ENCODE measurements at regions not wholly inside any gene's neighbourhood (a gene's known extent, or its start where the extent isn't known, plus 50 kb on each side); places are given as distances from the start of the nearest gene placed in this dataset.

- no peaks in the 10 kb centered on the region for H3K27me3 ChIP-seq (ENCODE audit: insufficient read depth, poor library complexity, severe bottlenecking)
- no peak overlapping the region for H3K4me3 ChIP-seq (replicated peaks; ENCODE audit: insufficient read depth, low read length)
- H3K27ac ChIP-seq (replicated peaks), result no peak overlapping the region
- TF ChIP-seq, protein P1, sequence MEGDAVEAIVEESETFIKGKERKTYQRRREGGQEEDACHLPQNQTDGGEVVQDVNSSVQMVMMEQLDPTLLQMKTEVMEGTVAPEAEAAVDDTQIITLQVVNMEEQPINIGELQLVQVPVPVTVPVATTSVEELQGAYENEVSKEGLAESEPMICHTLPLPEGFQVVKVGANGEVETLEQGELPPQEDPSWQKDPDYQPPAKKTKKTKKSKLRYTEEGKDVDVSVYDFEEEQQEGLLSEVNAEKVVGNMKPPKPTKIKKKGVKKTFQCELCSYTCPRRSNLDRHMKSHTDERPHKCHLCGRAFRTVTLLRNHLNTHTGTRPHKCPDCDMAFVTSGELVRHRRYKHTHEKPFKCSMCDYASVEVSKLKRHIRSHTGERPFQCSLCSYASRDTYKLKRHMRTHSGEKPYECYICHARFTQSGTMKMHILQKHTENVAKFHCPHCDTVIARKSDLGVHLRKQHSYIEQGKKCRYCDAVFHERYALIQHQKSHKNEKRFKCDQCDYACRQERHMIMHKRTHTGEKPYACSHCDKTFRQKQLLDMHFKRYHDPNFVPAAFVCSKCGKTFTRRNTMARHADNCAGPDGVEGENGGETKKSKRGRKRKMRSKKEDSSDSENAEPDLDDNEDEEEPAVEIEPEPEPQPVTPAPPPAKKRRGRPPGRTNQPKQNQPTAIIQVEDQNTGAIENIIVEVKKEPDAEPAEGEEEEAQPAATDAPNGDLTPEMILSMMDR (IDR thresholded peaks at IDR 0.05; ENCODE audit: insufficient read depth, low read length), result no peak
- TF ChIP-seq GABPA (IDR thresholded peaks at IDR 0.05; ENCODE audit: low read depth), result no peak
- TF ChIP-seq REST (IDR thresholded peaks at IDR 0.05; ENCODE audit: insufficient replicate concordance, low read depth), result no peak
- no peak for DNase-seq (ENCODE audit: low read depth in 1 of 2, low spot score in 1 of 2)
Observed at GRCh38 chr10:131000743-131001142, 310.8 kb downstream of the TCERG1L start.

DNA sequence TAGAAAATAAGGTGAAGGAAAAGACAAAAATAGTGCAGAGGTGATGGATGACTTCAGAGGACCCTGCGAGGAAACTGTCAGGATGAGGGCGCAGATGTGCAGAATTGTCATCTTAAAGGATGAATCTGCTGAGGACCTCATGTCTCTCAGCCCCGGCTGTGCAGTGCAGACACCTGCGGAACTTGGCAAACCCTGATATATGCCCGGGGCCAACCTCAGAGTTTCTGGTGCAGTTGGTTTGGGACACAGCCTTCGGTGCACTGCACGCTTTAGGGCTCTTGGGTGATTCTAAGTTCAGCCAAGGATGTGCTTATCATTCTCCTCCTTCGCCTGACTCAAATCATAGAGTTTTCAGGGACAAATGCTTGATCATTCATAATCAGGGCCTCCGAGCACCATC, 310.1 kb downstream of the TCERG1L start:
- Histone ChIP-seq H3K4me3 (replicated peaks; ENCODE audit: insufficient read depth, low read length) (no peak overlapping the region), H3K27ac (replicated peaks) (no peak overlapping the region), H3K27me3 (ENCODE audit: insufficient read depth, poor library complexity, severe bottlenecking) (no peaks in the 10 kb centered on the region)
- TF ChIP-seq SPI1 (IDR thresholded peaks at IDR 0.05; ENCODE audit: borderline replicate concordance, low read depth), result no peak
- no peak for TF ChIP-seq GABPA (IDR thresholded peaks at IDR 0.05; ENCODE audit: low read depth)
- TF ChIP-seq, protein P1 (IDR thresholded peaks at IDR 0.05; ENCODE audit: insufficient read depth, low read length), result no peak
- no peak for TF ChIP-seq POLR2AphosphoS5 (IDR thresholded peaks at IDR 0.05; ENCODE audit: low read depth)
- DNase-seq (ENCODE audit: low read depth in 1 of 2, low spot score in 1 of 2), result no peak

- no peak for DNase-seq (ENCODE audit: low read depth in 1 of 2, low spot score in 1 of 2)
- TF ChIP-seq SPI1 (IDR thresholded peaks at IDR 0.05; ENCODE audit: borderline replicate concordance, low read depth), result no peak
- no peak for TF ChIP-seq REST (IDR thresholded peaks at IDR 0.05; ENCODE audit: insufficient replicate concordance, low read depth)
- no peak for TF ChIP-seq GABPA (IDR thresholded peaks at IDR 0.05; ENCODE audit: low read depth)
- no peak for TF ChIP-seq POLR2AphosphoS5 (IDR thresholded peaks at IDR 0.05; ENCODE audit: low read depth)
- TF ChIP-seq, protein P1 (IDR thresholded peaks at IDR 0.05; ENCODE audit: insufficient read depth, low read length), result no peak
- H3K27me3 ChIP-seq (ENCODE audit: insufficient read depth, poor library complexity, severe bottlenecking), result no peaks in the 10 kb centered on the region
- no peak overlapping the region for H3K4me3 ChIP-seq (replicated peaks; ENCODE audit: insufficient read depth, low read length)
- no peak overlapping the region for H3K27ac ChIP-seq (replicated peaks)
Observed at GRCh38 chr10:131002031-131002861, 309.3 kb downstream of the TCERG1L start.

DNA sequence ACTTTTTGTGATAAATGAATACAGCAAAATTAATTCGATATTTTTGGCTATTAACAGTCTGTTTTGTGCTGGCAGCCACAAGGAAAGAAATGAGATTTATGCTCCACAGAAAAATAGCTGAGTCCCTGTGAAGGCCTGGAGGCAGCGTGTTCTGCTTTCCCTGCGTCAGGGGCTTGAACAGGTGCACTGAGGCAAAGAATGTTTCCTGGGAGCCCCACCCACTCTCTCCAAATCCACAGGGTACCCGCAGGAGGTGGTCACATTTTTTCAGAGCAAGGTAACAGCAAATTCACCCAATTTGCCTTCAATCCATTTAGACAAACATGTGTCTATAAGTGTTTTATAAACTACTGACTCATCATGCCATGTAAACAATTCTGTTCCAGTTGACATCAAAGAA, 308.1 kb downstream of the TCERG1L start:
- DNase-seq (ENCODE audit: low read depth in 1 of 2, low spot score in 1 of 2), result no peak
- no peaks in the 10 kb centered on the region for H3K27me3 ChIP-seq (ENCODE audit: insufficient read depth, poor library complexity, severe bottlenecking)
- TF ChIP-seq, protein P1 (IDR thresholded peaks at IDR 0.05; ENCODE audit: insufficient read depth, low read length), result no peak
- TF ChIP-seq GABPA (IDR thresholded peaks at IDR 0.05; ENCODE audit: low read depth) (no peak), SPI1 (IDR thresholded peaks at IDR 0.05; ENCODE audit: borderline replicate concordance, low read depth) (no peak), REST (IDR thresholded peaks at IDR 0.05; ENCODE audit: insufficient replicate concordance, low read depth) (no peak), POLR2AphosphoS5 (IDR thresholded peaks at IDR 0.05; ENCODE audit: low read depth) (no peak)
- H3K27ac ChIP-seq (replicated peaks), result no peak overlapping the region
- no peak overlapping the region for H3K4me3 ChIP-seq (replicated peaks; ENCODE audit: insufficient read depth, low read length)
